AG04449 (cell line): ENCODE measurements at regions not wholly inside any gene's neighbourhood (a gene's known extent, or its start where the extent isn't known, plus 50 kb on each side); places are given as distances from the start of the nearest gene placed in this dataset.

ENCODE experiments used
- CTCF ChIA-PET: fragments of 350-600 bp; formaldehyde crosslinking; extraction: SDS; loops from one replicate; lab custom pipeline; 2021; ENCODE audit warnings: antibody characterized with exemption; lab: Yijun Ruan, JAX
- POLR2A ChIA-PET: fragments of 400-600, 350-600 bp; formaldehyde crosslinking; extraction: SDS; loops from one replicate; lab custom pipeline; 2020; ENCODE audit warnings: antibody characterized with exemption, inconsistent platforms; lab: Yijun Ruan, JAX
- DNase-seq: peaks from one replicate; pipeline ENCODE4 v3.0.0-alpha.2; 2010; ENCODE audit warnings: low read depth, low spot score
- H3K4me3 ChIP-seq: 2 replicates; pipeline ENCODE4 v1.5.1; 2011; ENCODE audit warnings: low read depth, mild to moderate bottlenecking, control low read depth, low read length
- TF ChIP-seq, protein P1 (sequence below): IDR thresholded peaks from one replicate; pipeline ENCODE4 v1.5.1; 2011; ENCODE audit warnings: mild to moderate bottlenecking, moderate library complexity, low read length, control low read depth, inconsistent platforms; ENCODE audit not compliant: insufficient read depth; ENCODE audit errors: missing control alignments

DNA sequence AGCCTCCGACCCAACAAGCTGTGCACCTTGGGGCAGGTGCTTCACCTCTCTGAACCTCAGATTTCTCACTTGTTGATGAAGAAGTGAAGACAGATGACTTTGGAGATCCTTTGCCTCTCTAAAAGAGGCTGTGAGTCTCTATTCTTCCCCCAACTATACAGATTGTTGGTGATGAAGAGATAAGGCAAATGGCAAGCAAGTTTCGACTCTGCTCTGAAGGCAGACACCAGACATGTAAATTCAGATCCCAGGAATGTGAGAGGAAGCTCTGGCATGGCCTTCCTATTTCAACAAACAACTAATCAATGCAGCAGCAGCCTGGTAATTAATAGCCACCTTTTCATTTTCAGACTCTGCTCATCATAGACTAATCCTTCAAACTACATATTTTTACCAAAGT lies 74.2 kb upstream of the EGR2 start:
- ChIA-PET POLR2A (no interaction called here), CTCF (no interaction called here)
- H3K4me3 ChIP-seq = no peak overlapping the region
- TF ChIP-seq, protein P1, sequence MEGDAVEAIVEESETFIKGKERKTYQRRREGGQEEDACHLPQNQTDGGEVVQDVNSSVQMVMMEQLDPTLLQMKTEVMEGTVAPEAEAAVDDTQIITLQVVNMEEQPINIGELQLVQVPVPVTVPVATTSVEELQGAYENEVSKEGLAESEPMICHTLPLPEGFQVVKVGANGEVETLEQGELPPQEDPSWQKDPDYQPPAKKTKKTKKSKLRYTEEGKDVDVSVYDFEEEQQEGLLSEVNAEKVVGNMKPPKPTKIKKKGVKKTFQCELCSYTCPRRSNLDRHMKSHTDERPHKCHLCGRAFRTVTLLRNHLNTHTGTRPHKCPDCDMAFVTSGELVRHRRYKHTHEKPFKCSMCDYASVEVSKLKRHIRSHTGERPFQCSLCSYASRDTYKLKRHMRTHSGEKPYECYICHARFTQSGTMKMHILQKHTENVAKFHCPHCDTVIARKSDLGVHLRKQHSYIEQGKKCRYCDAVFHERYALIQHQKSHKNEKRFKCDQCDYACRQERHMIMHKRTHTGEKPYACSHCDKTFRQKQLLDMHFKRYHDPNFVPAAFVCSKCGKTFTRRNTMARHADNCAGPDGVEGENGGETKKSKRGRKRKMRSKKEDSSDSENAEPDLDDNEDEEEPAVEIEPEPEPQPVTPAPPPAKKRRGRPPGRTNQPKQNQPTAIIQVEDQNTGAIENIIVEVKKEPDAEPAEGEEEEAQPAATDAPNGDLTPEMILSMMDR = no peak
- no peak for DNase-seq

DNA sequence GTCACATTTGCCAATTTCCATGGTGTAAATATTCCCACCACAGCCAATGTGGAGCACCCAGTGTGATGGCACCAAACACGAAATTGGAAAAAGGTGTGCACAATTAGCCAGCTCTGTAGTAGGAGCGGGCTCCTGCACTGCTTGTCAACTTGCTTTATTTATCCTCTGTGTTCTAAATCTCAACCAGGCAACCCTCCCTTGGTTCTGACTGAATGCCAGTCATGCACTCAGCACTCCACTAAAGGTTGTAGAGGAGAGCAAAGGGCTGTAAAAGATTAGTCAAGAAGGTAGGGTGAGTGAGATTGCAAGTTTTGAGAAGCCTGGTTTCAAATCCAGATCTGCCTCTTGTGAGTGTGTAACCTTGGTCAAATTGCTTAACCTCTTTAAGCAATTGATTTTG lies 71.5 kb upstream of the EGR2 start:
- DNase-seq = no peak

DNA sequence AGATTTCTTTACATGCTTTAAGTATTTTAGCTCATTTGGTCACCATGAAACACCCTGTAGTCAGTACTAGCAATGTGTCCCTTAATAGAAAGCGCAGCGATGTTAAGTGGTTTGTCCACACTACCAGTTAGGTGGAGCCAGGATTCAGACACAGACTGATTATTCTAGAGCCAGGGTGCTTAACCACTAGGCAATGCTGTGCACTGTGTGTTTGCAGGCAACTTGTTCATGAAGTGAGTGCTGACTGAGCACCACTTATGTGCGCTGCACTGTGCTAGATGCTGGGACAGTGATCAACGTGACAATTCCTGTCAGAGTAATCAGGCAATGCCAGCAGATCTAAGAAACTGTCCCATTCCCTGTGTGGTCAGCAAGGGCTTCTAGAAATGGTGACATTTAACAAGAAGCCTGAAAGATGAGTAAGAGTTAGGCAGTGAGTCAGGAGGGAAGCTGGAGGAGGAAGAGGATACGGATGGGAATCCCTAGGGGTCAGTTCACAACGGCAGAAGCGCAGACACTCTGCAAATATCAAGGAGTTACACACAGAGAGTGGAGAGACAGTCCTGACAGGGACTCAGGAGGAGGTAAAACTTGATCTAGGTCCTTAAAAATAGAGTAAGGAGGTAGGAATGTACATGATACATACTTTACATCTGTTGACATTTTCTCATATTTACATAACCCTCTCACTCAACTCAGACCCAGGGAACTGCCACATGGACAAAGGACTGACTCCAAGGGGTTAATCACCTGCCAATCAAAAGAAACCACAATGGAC lies 69.7 kb upstream of the EGR2 start:
- H3K4me3 ChIP-seq = no peak overlapping the region
- CTCF ChIA-PET = interaction anchor here (0.7 kb wide), 1 partner anchor 291 kb away, joined by 3 read pairs; no protein-coding TSS in a partner anchor
- no peak for DNase-seq
- POLR2A ChIA-PET = no interaction called here
- TF ChIP-seq, protein P1 = no peak

More for the DNA sequence above, 71.5 kb upstream of the EGR2 start:
- H3K4me3 ChIP-seq = no peak overlapping the region
- ChIA-PET POLR2A (no interaction called here), CTCF (no interaction called here)
- TF ChIP-seq, protein P1 = no peak

DNA sequence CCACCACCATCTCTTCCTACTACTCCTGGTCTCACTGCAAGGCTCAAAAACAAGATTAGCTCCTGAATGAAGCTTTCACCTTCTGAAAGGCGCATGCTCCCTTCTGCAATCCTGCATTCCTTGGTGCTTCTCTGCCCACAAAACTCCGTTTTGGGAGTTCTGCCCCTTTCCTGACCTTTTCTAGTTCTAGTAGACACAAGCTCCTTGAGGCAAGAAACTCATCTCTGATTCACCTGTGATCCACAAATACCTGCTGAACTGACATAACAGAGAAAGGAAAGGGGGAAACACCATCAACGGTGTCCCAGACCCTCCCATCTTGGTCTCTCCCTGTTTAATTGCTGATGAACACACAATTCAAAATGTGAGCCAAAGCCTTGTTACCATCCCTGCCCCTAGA lies 64.0 kb upstream of the EGR2 start:
- TF ChIP-seq, protein P1 = no peak
- DNase-seq = no peak
- no peak overlapping the region for H3K4me3 ChIP-seq
- CTCF ChIA-PET = no interaction called here
- POLR2A ChIA-PET = no interaction called here

DNA sequence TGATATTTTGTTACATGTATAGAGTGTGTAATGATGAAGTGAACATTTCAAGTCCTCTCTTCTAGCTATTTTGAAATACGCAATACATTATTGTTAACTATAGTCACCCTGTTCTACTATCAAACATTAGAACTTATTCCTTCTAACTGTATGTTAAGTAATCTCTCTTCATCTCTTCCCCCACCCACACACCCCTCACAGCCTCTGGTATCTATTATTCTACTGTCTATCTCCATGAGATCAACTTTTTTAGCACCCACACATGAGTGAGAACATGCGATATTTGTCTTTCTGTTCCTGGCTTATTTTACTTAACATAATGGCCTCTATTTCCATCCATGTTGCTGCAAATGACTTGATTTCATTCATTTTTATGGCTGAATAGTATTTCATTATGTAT lies 57.7 kb upstream of the EGR2 start:
- CTCF ChIA-PET = no interaction called here

DNA sequence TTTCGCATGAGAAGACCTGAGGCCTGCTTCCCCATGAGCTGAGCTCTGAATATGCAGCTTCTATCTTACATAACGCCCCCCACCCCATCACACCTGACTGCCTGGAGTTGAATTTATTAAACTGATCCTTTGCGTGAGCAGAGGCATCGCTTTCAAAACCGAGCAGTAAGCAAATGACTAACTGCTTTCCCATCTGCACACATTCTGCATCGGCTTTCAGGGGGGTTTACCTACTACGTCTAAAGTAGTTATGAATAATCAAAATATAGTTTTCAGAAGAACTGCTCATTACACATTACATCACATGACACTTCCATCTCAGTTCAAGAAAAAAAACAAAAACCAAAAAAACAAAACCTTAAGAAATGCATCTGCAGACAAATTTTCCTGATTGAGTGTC lies 54.7 kb upstream of the EGR2 start:
- no peak for DNase-seq
- POLR2A ChIA-PET = no interaction called here
- H3K4me3 ChIP-seq = no peak overlapping the region
- TF ChIP-seq, protein P1 = no peak
- CTCF ChIA-PET = no interaction called here

More for the DNA sequence above, 57.7 kb upstream of the EGR2 start:
- POLR2A ChIA-PET = no interaction called here
- TF ChIP-seq, protein P1 = no peak
- no peak overlapping the region for H3K4me3 ChIP-seq
- no peak for DNase-seq
